PFSK-1 (cell line): ENCODE measurements at regions not wholly inside any gene's neighbourhood (a gene's known extent, or its start where the extent isn't known, plus 50 kb on each side); places are given as distances from the start of the nearest gene placed in this dataset.

Experiments
- FOXP2 ChIP-seq: optimal IDR thresholded peaks from 2 replicates; pipeline ENCODE3; 2011; ENCODE audit warnings: borderline replicate concordance, control low read depth, inconsistent platforms; ENCODE audit not compliant: insufficient read depth; ENCODE audit errors: extremely low read length, extremely low read depth
- TAF1 ChIP-seq: IDR thresholded peaks from 2 replicates; pipeline ENCODE4 v1.6.1; 2012; ENCODE audit warnings: low read length, control low read depth, borderline replicate concordance; ENCODE audit not compliant: insufficient read depth

GRCh38 chr11:134668796-134669195, 256.8 kb upstream of the B3GAT1 start:
- TF ChIP-seq TAF1 = no peak
- TF ChIP-seq FOXP2 = no peak
